Neural cell (in vitro differentiated cells): ENCODE measurements at regions not wholly inside any gene's neighbourhood (a gene's known extent, or its start where the extent isn't known, plus 50 kb on each side); places are given as distances from the start of the nearest gene placed in this dataset.

Source experiments
- H2AFZ ChIP-seq: fragments of 200-600, 300-800 bp; sonication (generic), shearing (Covaris generic); 2 replicates; pipeline ENCODE4 v1.6.0; 2014; ENCODE audit warnings: low read depth, mild to moderate bottlenecking, antibody characterized with exemption, low read length, moderate library complexity
- H3F3A ChIP-seq: fragments of 200-600 bp; shearing (Covaris generic); 2 replicates; pipeline ENCODE4 v1.6.1; 2016; ENCODE audit warnings: mild to moderate bottlenecking, moderate library complexity, mixed read lengths, antibody characterized with exemption, low read length; ENCODE audit not compliant: insufficient read depth, poor library complexity, severe bottlenecking
- H3K27ac ChIP-seq: fragments of 200-600, 300-800 bp; sonication (generic), shearing (Covaris generic); 2 replicates; pipeline ENCODE4 v1.5.1; 2014; ENCODE audit warnings: mild to moderate bottlenecking, low read length, moderate library complexity
- H3K27me3 ChIP-seq: fragments of 300-800, 200-600 bp; sonication (generic), shearing (Covaris generic); 2 replicates; pipeline ENCODE4 v1.6.0; 2014; ENCODE audit warnings: mild to moderate bottlenecking, low read depth, low read length, moderate library complexity; ENCODE audit not compliant: insufficient read depth
- H3K36me3 ChIP-seq: fragments of 300-800, 200-600 bp; sonication (generic), shearing (Covaris generic); 2 replicates; pipeline ENCODE4 v1.5.1; 2014; ENCODE audit warnings: mild to moderate bottlenecking, antibody characterized with exemption, low read length, moderate library complexity; ENCODE audit not compliant: insufficient read depth
- H3K4me2 ChIP-seq: fragments of 300-800, 200-600 bp; sonication (generic), shearing (Covaris generic); 2 replicates; pipeline ENCODE4 v1.6.0; 2014; ENCODE audit warnings: mild to moderate bottlenecking, low read length
- H3K4me3 ChIP-seq: fragments of 300-800, 200-600 bp; sonication (generic), shearing (Covaris generic); 2 replicates; pipeline ENCODE4 v1.5.1; 2014; ENCODE audit warnings: mild to moderate bottlenecking, low read length, moderate library complexity
- H3K79me2 ChIP-seq: fragments of 200-600 bp; shearing (Covaris generic); replicated peaks from 2 replicates; pipeline ENCODE4 v1.6.0; 2014; ENCODE audit warnings: mild to moderate bottlenecking, low read length, moderate library complexity; ENCODE audit not compliant: insufficient read depth
- H3K9ac ChIP-seq: fragments of 300-800, 200-600 bp; sonication (generic), shearing (Covaris generic); 2 replicates; pipeline ENCODE4 v1.6.1; 2016; ENCODE audit warnings: mild to moderate bottlenecking, low read length, mixed read lengths
- H3K9me2 ChIP-seq: fragments of 200-600 bp; shearing (Covaris generic); 2 replicates; pipeline ENCODE4 v1.6.1; 2016; ENCODE audit warnings: mild to moderate bottlenecking, low read length, mixed read lengths; ENCODE audit not compliant: insufficient read depth
- H3K9me3 ChIP-seq: fragments of 200-600, 300-800 bp; sonication (generic), shearing (Covaris generic); 2 replicates; pipeline ENCODE4 v1.6.1; 2016; ENCODE audit warnings: mild to moderate bottlenecking, mixed run types, low read length, moderate library complexity, mixed read lengths
- H4K20me1 ChIP-seq: fragments of 200-600 bp; shearing (Covaris generic); 2 replicates; pipeline ENCODE4 v1.6.1; 2016; ENCODE audit warnings: mild to moderate bottlenecking, mixed run types; ENCODE audit not compliant: insufficient read depth
- EP300 ChIP-seq: fragments of 450-650 bp; conservative IDR thresholded peaks from 2 replicates; pipeline ENCODE4 v1.6.1; 2014; ENCODE audit warnings: antibody characterized with exemption, mild to moderate bottlenecking, moderate library complexity; ENCODE audit not compliant: poor library complexity, severe bottlenecking
- EZH2 ChIP-seq: fragments of 200-600, 300-800 bp; shearing (Covaris generic), sonication (generic); IDR thresholded peaks from 2 replicates; pipeline ENCODE4 v1.6.1; 2014; ENCODE audit warnings: antibody characterized with exemption, low read length, borderline replicate concordance, mild to moderate bottlenecking; ENCODE audit not compliant: insufficient read depth, poor library complexity, severe bottlenecking
- MXI1 ChIP-seq: fragments of 450-650 bp; conservative IDR thresholded peaks from 2 replicates; pipeline ENCODE4 v1.6.1; 2014; ENCODE audit warnings: antibody characterized with exemption, mild to moderate bottlenecking; ENCODE audit not compliant: poor library complexity, severe bottlenecking
- POLR2AphosphoS5 ChIP-seq: IDR thresholded peaks from 2 replicates; pipeline ENCODE4 v1.6.1; 2012
- RAD21 ChIP-seq: fragments of 450-650 bp; conservative IDR thresholded peaks from 2 replicates; pipeline ENCODE4 v1.6.1; 2014; ENCODE audit warnings: antibody characterized with exemption, mild to moderate bottlenecking, moderate library complexity
- SMC3 ChIP-seq: fragments of 450-650 bp; conservative IDR thresholded peaks from 2 replicates; pipeline ENCODE4 v1.6.1; 2014; ENCODE audit warnings: antibody characterized with exemption, mild to moderate bottlenecking, moderate library complexity; ENCODE audit not compliant: poor library complexity
- TAF1 ChIP-seq: IDR thresholded peaks from 2 replicates; pipeline ENCODE4 v1.6.1; 2012; ENCODE audit warnings: low read depth
- TF ChIP-seq, protein P1 (sequence below): IDR thresholded peaks from 2 replicates; pipeline ENCODE4 v1.6.1; 2012; ENCODE audit warnings: borderline replicate concordance
- TF ChIP-seq, protein P2 (sequence below): fragments of 450-650 bp; IDR thresholded peaks from 2 replicates; pipeline ENCODE4 v1.5.1; 2014; ENCODE audit warnings: antibody characterized with exemption, mild to moderate bottlenecking, moderate library complexity; ENCODE audit not compliant: poor library complexity, severe bottlenecking

DNA sequence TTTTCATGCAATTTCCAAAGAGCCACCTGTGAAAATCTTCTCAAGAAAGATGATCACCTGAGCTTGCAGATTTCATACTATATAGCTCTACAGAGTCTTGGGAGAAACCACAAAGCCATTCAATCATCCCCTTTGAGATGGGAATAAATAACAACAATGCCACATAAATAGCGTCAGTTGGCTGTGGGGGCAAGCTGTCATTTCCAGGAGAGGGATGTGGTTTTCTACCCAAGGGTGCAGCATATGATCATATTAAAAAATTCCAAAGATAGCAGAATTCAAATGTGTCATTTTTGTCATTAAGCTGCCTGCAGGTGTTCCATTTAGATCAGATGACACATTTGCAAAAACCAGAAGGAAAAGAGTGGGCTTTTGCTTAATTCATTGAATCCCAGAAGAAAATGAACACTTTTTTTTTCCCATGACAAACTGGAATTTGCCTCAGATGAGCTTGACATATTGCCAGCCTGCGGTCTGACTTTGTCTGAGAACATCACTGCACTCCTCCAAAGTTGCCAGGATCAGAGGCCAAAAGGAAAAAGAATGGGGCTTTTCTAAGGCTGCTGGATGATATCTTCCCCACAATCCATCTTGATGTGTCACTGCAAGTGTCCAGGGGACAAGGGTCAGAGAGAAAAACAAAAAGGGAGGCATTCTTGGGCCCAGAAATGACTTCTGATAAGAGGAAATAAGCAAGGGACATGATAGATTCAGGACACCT lies 314.1 kb upstream of the USP25 start:
- no peak overlapping the region for H2AFZ ChIP-seq
- H3K9me3 ChIP-seq = no peaks in the 10 kb centered on the region
- no peak overlapping the region for H3K4me3 ChIP-seq
- no peaks in the 10 kb centered on the region for H3K79me2 ChIP-seq
- H3K9ac ChIP-seq = no peak overlapping the region
- no peaks in the 10 kb centered on the region for H3K27me3 ChIP-seq
- no peaks in the 10 kb centered on the region for H3K9me2 ChIP-seq
- no peak for TF ChIP-seq TAF1
- H3F3A ChIP-seq = no peaks in the 10 kb centered on the region
- H3K27ac ChIP-seq = no peak overlapping the region
- no peaks in the 10 kb centered on the region for H3K36me3 ChIP-seq
- H3K4me2 ChIP-seq = no peak overlapping the region
- H4K20me1 ChIP-seq = no peaks in the 10 kb centered on the region

DNA sequence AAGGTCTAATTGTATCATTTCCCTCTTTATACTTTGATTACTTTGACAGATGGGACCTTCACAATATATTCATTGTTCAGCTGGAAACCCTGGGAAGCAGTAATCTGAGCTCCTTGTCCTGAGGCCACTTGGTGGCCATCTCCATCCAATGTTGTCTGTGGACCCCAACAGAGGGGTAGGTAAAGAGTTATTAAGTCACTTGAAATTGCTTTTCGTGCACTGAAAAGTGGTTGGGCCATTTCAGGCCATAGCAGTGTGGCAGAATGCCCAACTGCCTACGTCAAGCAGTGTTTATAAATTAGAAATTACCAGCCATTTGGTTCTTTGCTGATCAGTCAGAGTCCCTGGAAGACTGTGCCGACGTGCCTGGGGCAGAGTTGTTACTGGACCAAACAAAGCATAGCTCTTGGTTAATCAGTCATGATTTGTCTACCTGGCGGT lies 308.3 kb upstream of the USP25 start:
- Histone ChIP-seq H3F3A (no peaks in the 10 kb centered on the region), H3K4me2 (no peak overlapping the region), H3K36me3 (no peaks in the 10 kb centered on the region), H3K9ac (no peak overlapping the region), H3K27me3 (no peaks in the 10 kb centered on the region), H4K20me1 (no peaks in the 10 kb centered on the region), H3K79me2 (no peaks in the 10 kb centered on the region), H3K9me3 (no peaks in the 10 kb centered on the region), H3K9me2 (no peaks in the 10 kb centered on the region), H2AFZ (no peak overlapping the region), H3K27ac (no peak overlapping the region), H3K4me3 (no peak overlapping the region)
- TF ChIP-seq POLR2AphosphoS5 = no peak
- no peak for TF ChIP-seq EZH2
- TF ChIP-seq SMC3 = no peak
- TF ChIP-seq, protein P1, sequence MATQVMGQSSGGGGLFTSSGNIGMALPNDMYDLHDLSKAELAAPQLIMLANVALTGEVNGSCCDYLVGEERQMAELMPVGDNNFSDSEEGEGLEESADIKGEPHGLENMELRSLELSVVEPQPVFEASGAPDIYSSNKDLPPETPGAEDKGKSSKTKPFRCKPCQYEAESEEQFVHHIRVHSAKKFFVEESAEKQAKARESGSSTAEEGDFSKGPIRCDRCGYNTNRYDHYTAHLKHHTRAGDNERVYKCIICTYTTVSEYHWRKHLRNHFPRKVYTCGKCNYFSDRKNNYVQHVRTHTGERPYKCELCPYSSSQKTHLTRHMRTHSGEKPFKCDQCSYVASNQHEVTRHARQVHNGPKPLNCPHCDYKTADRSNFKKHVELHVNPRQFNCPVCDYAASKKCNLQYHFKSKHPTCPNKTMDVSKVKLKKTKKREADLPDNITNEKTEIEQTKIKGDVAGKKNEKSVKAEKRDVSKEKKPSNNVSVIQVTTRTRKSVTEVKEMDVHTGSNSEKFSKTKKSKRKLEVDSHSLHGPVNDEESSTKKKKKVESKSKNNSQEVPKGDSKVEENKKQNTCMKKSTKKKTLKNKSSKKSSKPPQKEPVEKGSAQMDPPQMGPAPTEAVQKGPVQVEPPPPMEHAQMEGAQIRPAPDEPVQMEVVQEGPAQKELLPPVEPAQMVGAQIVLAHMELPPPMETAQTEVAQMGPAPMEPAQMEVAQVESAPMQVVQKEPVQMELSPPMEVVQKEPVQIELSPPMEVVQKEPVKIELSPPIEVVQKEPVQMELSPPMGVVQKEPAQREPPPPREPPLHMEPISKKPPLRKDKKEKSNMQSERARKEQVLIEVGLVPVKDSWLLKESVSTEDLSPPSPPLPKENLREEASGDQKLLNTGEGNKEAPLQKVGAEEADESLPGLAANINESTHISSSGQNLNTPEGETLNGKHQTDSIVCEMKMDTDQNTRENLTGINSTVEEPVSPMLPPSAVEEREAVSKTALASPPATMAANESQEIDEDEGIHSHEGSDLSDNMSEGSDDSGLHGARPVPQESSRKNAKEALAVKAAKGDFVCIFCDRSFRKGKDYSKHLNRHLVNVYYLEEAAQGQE = no peak
- no peak for TF ChIP-seq RAD21
- TF ChIP-seq MXI1 = no peak
- TF ChIP-seq, protein P2, sequence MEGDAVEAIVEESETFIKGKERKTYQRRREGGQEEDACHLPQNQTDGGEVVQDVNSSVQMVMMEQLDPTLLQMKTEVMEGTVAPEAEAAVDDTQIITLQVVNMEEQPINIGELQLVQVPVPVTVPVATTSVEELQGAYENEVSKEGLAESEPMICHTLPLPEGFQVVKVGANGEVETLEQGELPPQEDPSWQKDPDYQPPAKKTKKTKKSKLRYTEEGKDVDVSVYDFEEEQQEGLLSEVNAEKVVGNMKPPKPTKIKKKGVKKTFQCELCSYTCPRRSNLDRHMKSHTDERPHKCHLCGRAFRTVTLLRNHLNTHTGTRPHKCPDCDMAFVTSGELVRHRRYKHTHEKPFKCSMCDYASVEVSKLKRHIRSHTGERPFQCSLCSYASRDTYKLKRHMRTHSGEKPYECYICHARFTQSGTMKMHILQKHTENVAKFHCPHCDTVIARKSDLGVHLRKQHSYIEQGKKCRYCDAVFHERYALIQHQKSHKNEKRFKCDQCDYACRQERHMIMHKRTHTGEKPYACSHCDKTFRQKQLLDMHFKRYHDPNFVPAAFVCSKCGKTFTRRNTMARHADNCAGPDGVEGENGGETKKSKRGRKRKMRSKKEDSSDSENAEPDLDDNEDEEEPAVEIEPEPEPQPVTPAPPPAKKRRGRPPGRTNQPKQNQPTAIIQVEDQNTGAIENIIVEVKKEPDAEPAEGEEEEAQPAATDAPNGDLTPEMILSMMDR = no peak
- TF ChIP-seq EP300 = no peak
- no peak for TF ChIP-seq TAF1

DNA sequence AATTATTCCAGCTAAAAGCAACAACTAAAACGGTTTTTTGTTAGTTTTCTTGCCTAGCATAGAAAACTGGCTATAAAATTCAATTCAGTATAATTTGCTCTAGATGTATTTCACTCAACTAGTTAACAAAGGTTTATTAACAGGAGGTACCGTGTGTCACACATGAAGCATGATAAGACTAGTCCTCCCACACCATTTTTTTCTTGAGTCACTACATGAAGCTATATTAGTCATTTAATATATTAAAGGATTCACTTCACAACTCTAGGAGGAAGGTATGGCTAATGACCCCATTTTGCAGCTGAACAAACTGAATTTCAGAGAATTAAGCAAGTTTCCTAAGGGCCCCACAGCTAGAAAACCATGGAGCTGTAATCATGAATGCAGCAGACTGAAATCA lies 307.8 kb upstream of the USP25 start:
- no peak overlapping the region for H3K9ac ChIP-seq
- H3K9me3 ChIP-seq = no peaks in the 10 kb centered on the region
- no peak for TF ChIP-seq MXI1
- TF ChIP-seq EP300 = no peak
- TF ChIP-seq POLR2AphosphoS5 = no peak
- TF ChIP-seq TAF1 = no peak
- TF ChIP-seq, protein P1 = no peak
- TF ChIP-seq, protein P2 = no peak
- TF ChIP-seq EZH2 = no peak
- no peak for TF ChIP-seq RAD21
- no peak for TF ChIP-seq SMC3
- H3K36me3 ChIP-seq = no peaks in the 10 kb centered on the region
- no peak overlapping the region for H3K4me2 ChIP-seq
- H3F3A ChIP-seq = no peaks in the 10 kb centered on the region
- no peak overlapping the region for H2AFZ ChIP-seq
- no peaks in the 10 kb centered on the region for H3K9me2 ChIP-seq
- no peaks in the 10 kb centered on the region for H4K20me1 ChIP-seq
- H3K79me2 ChIP-seq = no peaks in the 10 kb centered on the region
- H3K27ac ChIP-seq = no peak overlapping the region
- no peaks in the 10 kb centered on the region for H3K27me3 ChIP-seq
- no peak overlapping the region for H3K4me3 ChIP-seq
